Karpas-422 (cell line): ENCODE measurements at regions not wholly inside any gene's neighbourhood (a gene's known extent, or its start where the extent isn't known, plus 50 kb on each side); places are given as distances from the start of the nearest gene placed in this dataset.

Experiments
- DNase-seq: peaks from one replicate; pipeline ENCODE4 v3.0.0-alpha.2; 2015
- H2AFZ ChIP-seq: fragments of 200-600 bp; sonication (generic); 2 replicates; pipeline ENCODE4 v1.6.1; 2014; ENCODE audit warnings: antibody characterized with exemption, low read length, mixed read lengths
- H3K27ac ChIP-seq: fragments of 200-600 bp; sonication (generic); 2 replicates; pipeline ENCODE4 v1.5.1; 2014; ENCODE audit warnings: mild to moderate bottlenecking, low read length, moderate library complexity
- H3K27me3 ChIP-seq: fragments of 200-600 bp; sonication (generic); 2 replicates; pipeline ENCODE4 v1.6.1; 2014; ENCODE audit warnings: low read length, mixed read lengths
- H3K36me3 ChIP-seq: fragments of 200-600 bp; sonication (generic); 2 replicates; pipeline ENCODE4 v1.6.1; 2014; ENCODE audit warnings: low read length, mixed read lengths; ENCODE audit not compliant: insufficient read depth
- H3K4me1 ChIP-seq: fragments of 200-600 bp; sonication (generic); 2 replicates; pipeline ENCODE4 v1.6.1; 2014; ENCODE audit warnings: mild to moderate bottlenecking, low read length, mixed read lengths
- H3K4me2 ChIP-seq: fragments of 200-600 bp; sonication (generic); 2 replicates; pipeline ENCODE4 v1.6.1; 2014; ENCODE audit warnings: low read length, low read depth, mild to moderate bottlenecking; ENCODE audit not compliant: poor library complexity, severe bottlenecking
- H3K4me3 ChIP-seq: fragments of 200-600 bp; sonication (generic); 2 replicates; pipeline ENCODE4 v1.5.1; 2014; ENCODE audit warnings: mild to moderate bottlenecking, antibody characterized with exemption, low read length, mixed read lengths
- H3K79me2 ChIP-seq: fragments of 200-600 bp; sonication (generic); 2 replicates; pipeline ENCODE4 v1.6.1; 2014; ENCODE audit warnings: mild to moderate bottlenecking, low read length, mixed read lengths
- H3K9ac ChIP-seq: fragments of 200-600 bp; sonication (generic); 2 replicates; pipeline ENCODE4 v1.6.0; 2014; ENCODE audit warnings: low read length
- H3K9me2 ChIP-seq: fragments of 200-600 bp; sonication (generic), shearing (Covaris generic); replicated peaks from 2 replicates; pipeline ENCODE4 v1.6.0; 2014; ENCODE audit warnings: mild to moderate bottlenecking, low read length, moderate library complexity; ENCODE audit not compliant: insufficient read depth
- H3K9me3 ChIP-seq: fragments of 300-700, 200-600 bp; sonication (generic); 2 replicates; pipeline ENCODE4 v1.6.1; 2014; ENCODE audit warnings: low read length, mixed read lengths
- H4K20me1 ChIP-seq: fragments of 200-600 bp; sonication (generic); 2 replicates; pipeline ENCODE4 v1.6.1; 2014; ENCODE audit warnings: mild to moderate bottlenecking, antibody characterized with exemption, low read length, low read depth; ENCODE audit not compliant: insufficient read depth

DNA sequence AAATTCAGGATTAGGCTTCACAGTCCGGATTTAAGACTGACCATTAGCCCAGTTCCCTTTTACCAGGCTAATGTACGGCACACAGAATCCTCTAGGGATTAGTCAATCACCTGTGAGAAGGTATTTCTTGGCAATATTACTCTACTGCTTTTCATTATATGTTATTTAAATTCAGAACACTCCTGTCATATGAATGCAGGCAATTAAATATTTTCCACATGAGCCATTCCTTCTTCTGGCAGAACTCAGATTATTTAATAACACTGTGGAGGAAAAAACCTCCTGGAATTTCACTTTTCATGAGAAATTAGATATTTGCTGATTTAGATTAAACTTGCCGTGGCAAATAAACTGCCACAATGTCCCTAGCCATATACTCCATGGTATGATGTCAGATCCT lies 1357.5 kb upstream of the C9orf72 start:
- H3K9ac ChIP-seq: no peak overlapping the region
- no peaks in the 10 kb centered on the region for H3K79me2 ChIP-seq
- H3K4me1 ChIP-seq: no peaks in the 10 kb centered on the region
- DNase-seq: no peak
- H3K27me3 ChIP-seq: no peaks in the 10 kb centered on the region
- no peak overlapping the region for H2AFZ ChIP-seq
- no peaks in the 10 kb centered on the region for H3K36me3 ChIP-seq
- H3K27ac ChIP-seq: no peak overlapping the region
- H4K20me1 ChIP-seq: no peaks in the 10 kb centered on the region
- no peak overlapping the region for H3K4me3 ChIP-seq
- no peak overlapping the region for H3K4me2 ChIP-seq
- peaks cover 5% of the 10 kb centered on the region; the same call in 1 of the 2 replicates for H3K9me3 ChIP-seq
- no peaks in the 10 kb centered on the region for H3K9me2 ChIP-seq

DNA sequence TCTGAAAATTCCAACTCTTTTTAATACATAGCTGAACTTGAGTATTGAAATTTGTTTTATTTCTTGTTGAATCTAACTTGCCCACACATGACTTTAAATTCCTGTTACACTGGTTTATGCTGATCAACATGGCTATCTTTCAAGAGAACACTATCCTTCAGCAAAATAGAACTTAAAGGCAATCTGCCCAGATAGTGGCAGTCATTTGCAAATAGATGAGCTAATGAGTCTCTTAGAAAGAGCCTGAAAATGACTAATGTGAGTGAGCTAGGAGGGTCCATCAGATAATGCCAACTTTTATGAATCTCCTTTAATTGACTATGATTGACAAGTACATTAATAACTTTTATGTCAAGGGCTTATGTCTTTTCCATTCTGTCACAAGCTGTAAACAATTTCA lies 1360.8 kb upstream of the C9orf72 start:
- H3K79me2 ChIP-seq: no peaks in the 10 kb centered on the region
- no peaks in the 10 kb centered on the region for H3K9me2 ChIP-seq
- no peak overlapping the region for H3K27ac ChIP-seq
- H3K4me2 ChIP-seq: no peak overlapping the region
- no peaks in the 10 kb centered on the region for H3K27me3 ChIP-seq
- H3K36me3 ChIP-seq: no peaks in the 10 kb centered on the region
- H3K4me3 ChIP-seq: no peak overlapping the region
- H2AFZ ChIP-seq: no peak overlapping the region
- peaks cover 5% of the 10 kb centered on the region; the same call in 1 of the 2 replicates for H3K9me3 ChIP-seq
- no peaks in the 10 kb centered on the region for H4K20me1 ChIP-seq
- no peak for DNase-seq
- no peak overlapping the region for H3K9ac ChIP-seq
- H3K4me1 ChIP-seq: no peaks in the 10 kb centered on the region

DNA sequence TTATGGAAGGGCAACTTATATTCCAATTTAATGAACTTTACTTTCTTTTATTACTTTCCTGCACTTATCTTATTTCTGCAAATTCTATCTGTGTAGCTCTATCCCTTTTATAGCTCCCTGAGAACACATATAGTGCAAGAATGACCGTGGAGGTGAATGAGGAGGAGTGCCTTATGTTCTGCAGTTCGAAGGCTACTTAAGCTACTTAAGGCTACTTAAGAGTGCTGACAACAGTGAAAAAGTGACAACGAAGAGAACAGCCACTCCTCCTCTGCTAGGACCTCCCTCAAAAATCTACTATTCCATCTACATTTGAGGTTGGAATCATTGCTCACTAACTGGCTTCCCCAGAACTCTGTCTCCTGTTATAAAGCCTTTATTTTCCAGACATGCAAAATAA lies 1365.7 kb upstream of the C9orf72 start:
- H3K27ac ChIP-seq: no peak overlapping the region
- no peak overlapping the region for H3K9ac ChIP-seq
- H3K4me3 ChIP-seq: no peak overlapping the region
- H3K36me3 ChIP-seq: no peaks in the 10 kb centered on the region
- no peaks in the 10 kb centered on the region for H3K79me2 ChIP-seq
- no peaks in the 10 kb centered on the region for H4K20me1 ChIP-seq
- DNase-seq: no peak
- no peak overlapping the region for H2AFZ ChIP-seq
- H3K4me2 ChIP-seq: no peak overlapping the region
- no peaks in the 10 kb centered on the region for H3K9me2 ChIP-seq
- no peaks in the 10 kb centered on the region for H3K4me1 ChIP-seq
- H3K27me3 ChIP-seq: no peaks in the 10 kb centered on the region
- H3K9me3 ChIP-seq: peaks cover 13% of the 10 kb centered on the region; the same call in 1 of the 2 replicates

DNA sequence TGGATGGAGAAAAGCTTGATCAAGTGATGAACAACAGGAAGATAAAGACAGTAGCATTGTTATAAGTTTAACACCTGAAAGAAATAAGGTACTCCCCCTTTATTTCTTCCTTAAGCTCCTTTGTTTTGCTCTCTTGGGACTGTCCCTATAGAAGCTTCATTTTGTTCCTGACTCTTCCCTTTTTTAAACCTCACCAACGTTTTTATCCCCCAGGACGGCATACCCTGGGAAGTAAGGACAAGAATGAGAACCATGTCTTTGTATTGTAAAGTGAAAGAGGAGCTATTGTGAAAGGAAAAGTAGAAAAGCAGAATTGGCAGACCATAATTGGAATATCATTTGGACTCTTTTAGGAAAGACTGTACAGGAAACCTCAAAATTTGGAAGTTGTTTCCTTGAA lies 1368.6 kb upstream of the C9orf72 start:
- no peaks in the 10 kb centered on the region for H4K20me1 ChIP-seq
- H3K9ac ChIP-seq: no peak overlapping the region
- no peaks in the 10 kb centered on the region for H3K9me2 ChIP-seq
- H3K27me3 ChIP-seq: no peaks in the 10 kb centered on the region
- no peak overlapping the region for H3K4me2 ChIP-seq
- H2AFZ ChIP-seq: no peak overlapping the region
- DNase-seq: no peak
- no peak overlapping the region for H3K4me3 ChIP-seq
- H3K9me3 ChIP-seq: peaks cover 10% of the 10 kb centered on the region; the same call in 1 of the 2 replicates
- no peaks in the 10 kb centered on the region for H3K4me1 ChIP-seq
- H3K79me2 ChIP-seq: no peaks in the 10 kb centered on the region
- no peaks in the 10 kb centered on the region for H3K36me3 ChIP-seq
- no peak overlapping the region for H3K27ac ChIP-seq

DNA sequence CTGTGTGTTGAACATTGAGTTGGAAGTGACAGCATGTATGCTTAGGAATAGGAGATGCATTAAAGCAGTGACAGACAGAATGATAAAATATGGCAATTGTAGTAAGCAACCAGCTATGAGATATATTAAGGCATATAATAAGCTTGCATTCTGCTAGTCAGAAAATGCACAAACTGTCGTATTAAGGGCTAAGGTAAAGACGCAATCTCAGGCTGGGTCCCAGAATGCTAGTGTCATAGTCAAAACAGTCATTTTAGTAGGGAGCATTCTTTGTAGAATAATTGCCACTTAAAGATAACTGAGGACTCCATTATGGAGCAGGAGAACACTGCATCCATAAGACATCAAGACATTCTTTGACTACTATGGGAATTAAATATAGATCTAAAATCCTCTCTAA lies 1369.7 kb upstream of the C9orf72 start:
- no peak overlapping the region for H2AFZ ChIP-seq
- no peak overlapping the region for H3K9ac ChIP-seq
- no peak for DNase-seq
- H3K36me3 ChIP-seq: no peaks in the 10 kb centered on the region
- peaks cover 10% of the 10 kb centered on the region; the same call in 1 of the 2 replicates for H3K9me3 ChIP-seq
- H3K4me2 ChIP-seq: no peak overlapping the region
- no peaks in the 10 kb centered on the region for H4K20me1 ChIP-seq
- no peak overlapping the region for H3K4me3 ChIP-seq
- no peak overlapping the region for H3K27ac ChIP-seq
- no peaks in the 10 kb centered on the region for H3K27me3 ChIP-seq
- H3K4me1 ChIP-seq: no peaks in the 10 kb centered on the region
- H3K79me2 ChIP-seq: no peaks in the 10 kb centered on the region
- no peaks in the 10 kb centered on the region for H3K9me2 ChIP-seq

DNA sequence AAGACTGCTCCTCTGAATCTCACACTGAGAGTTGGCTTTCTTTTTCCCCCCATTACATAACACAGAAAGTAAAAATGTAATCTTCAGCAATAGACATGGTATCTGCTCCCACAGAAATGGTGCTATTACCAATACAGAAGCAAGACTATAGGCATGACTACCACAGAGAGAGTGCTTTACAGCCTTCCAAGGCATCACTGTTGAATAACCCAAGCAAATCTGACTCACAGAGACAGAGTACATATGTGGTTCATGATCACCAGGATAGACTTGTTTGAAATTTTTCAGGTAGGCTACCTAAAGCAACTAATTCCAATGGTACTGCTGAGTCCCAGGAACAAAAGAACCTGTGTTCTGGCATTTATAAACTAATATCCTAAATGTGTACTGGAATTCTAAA lies 1373.4 kb upstream of the C9orf72 start:
- no peak overlapping the region for H3K27ac ChIP-seq
- no peaks in the 10 kb centered on the region for H3K27me3 ChIP-seq
- H2AFZ ChIP-seq: no peak overlapping the region
- no peak for DNase-seq
- H3K36me3 ChIP-seq: no peaks in the 10 kb centered on the region
- H3K9me3 ChIP-seq: peaks cover 10% of the 10 kb centered on the region; the same call in 1 of the 2 replicates
- no peaks in the 10 kb centered on the region for H3K9me2 ChIP-seq
- no peak overlapping the region for H3K4me3 ChIP-seq
- H4K20me1 ChIP-seq: no peaks in the 10 kb centered on the region
- H3K79me2 ChIP-seq: no peaks in the 10 kb centered on the region
- no peak overlapping the region for H3K4me2 ChIP-seq
- no peaks in the 10 kb centered on the region for H3K4me1 ChIP-seq
- H3K9ac ChIP-seq: no peak overlapping the region

DNA sequence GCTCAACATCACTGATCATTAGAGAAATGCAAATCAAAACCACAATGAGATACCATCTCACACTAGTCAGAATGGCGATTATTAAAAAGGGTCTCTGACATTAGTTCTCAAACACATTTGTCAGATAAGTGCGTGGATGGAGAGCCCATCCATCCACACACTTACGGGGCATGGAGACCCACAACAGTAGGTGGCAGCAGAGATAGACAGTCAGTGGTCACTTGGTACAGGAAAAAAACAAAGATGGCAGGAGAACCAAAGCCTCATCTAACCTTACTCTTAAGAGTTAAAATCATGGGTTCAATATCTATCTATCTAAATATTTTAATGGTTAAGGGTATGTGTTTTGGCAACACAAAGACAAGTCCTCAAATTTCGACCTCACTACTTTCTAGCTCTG lies 1378.7 kb upstream of the C9orf72 start:
- no peaks in the 10 kb centered on the region for H3K9me2 ChIP-seq
- no peak overlapping the region for H3K4me3 ChIP-seq
- no peak overlapping the region for H3K4me2 ChIP-seq

DNA sequence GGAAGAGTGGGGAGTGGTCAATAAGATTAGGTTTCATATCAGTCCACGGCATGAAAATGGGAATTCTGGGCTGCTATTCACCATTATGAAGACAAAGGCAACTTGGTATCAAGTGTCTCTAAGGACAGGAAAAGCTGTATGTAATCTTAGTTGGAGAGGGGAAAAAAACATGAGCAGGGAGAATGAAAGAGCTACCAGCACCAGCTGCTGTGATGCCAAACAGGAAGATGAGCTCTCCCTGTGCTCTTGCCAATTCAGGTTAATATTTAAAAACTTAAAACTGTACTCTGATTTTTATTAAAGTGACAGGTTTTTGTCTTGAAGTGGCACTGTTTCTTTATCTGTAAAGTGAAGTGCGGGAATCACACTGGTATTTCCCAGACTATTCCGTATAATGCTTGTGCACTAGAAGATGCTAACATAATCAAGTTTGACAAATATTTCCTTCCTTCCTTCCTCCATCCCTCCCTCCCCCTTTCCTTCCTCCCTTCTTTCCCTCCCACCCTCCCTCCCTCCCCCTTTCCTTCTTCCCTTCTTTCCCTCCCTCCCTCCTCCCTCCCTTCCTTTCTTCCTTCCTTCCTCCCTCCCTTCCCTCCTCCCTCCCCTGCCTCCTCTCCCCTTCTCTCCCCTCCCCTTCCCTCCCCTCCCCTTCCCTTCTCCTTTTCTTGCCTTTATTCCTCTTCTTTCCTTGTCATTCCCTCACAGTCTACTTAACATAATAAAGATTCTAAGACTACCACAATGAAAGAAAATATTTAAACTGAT lies 1383.0 kb upstream of the C9orf72 start:
- Histone ChIP-seq H3K4me3 (no peak overlapping the region), H3K4me1 (no peaks in the 10 kb centered on the region), H3K4me2 (no peak overlapping the region), H3K9me2 (no peaks in the 10 kb centered on the region), H3K36me3 (no peaks in the 10 kb centered on the region), H3K27ac (no peak overlapping the region), H3K9me3 (peaks cover 2% of the 10 kb centered on the region; the same call in 1 of the 2 replicates), H4K20me1 (no peaks in the 10 kb centered on the region), H2AFZ (no peak overlapping the region), H3K79me2 (no peaks in the 10 kb centered on the region), H3K9ac (no peak overlapping the region), H3K27me3 (no peaks in the 10 kb centered on the region)
- no peak for DNase-seq

More for the DNA sequence above, 1378.7 kb upstream of the C9orf72 start:
- no peaks in the 10 kb centered on the region for H3K36me3 ChIP-seq
- DNase-seq: peak; percentile 50
- H3K4me1 ChIP-seq: no peaks in the 10 kb centered on the region
- no peaks in the 10 kb centered on the region; the same call in 1 of the 2 replicates for H3K9me3 ChIP-seq
- no peak overlapping the region for H3K27ac ChIP-seq
- no peak overlapping the region for H3K9ac ChIP-seq
- H2AFZ ChIP-seq: no peak overlapping the region
- H3K79me2 ChIP-seq: no peaks in the 10 kb centered on the region
- no peaks in the 10 kb centered on the region for H4K20me1 ChIP-seq
- H3K27me3 ChIP-seq: no peaks in the 10 kb centered on the region
